ENCODE measurements at regions not wholly inside any gene's neighbourhood (a gene's known extent, or its start where the extent isn't known, plus 50 kb on each side); places are given as distances from the start of the nearest gene placed in this dataset.

DNA sequence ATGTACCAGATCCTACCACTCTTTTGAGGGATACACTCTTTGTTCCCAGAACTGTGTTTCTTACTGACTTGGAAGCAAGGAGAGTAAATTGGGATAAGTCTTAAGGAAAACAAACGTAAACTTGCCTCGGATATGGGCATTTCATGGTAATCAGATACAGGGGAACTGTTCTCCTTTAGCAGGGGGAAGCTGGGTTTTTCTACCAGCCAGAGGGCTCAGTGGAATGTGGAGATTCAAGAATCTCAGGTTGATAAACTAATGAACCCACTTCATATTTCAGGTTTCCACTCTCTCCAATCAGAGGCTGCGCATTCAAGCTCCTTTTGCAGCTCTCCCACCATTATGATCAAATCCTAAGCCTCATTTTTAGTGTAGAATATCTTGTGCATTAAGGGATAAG, 676.5 kb upstream of the FSHR start:
- no peak for TF ChIP-seq POLR2A (IDR thresholded peaks at IDR 0.05; ENCODE audit: low read depth, low read length)
- TF ChIP-seq POLR2AphosphoS5 (IDR thresholded peaks at IDR 0.05; ENCODE audit: low read depth, low read length) = no peak
- no peak for TF ChIP-seq TAF1 (IDR thresholded peaks at IDR 0.05; ENCODE audit: borderline replicate concordance, low read depth, low read length)

Measured in GM12892 (cell line).